ENCODE measurements at regions not wholly inside any gene's neighbourhood (a gene's known extent, or its start where the extent isn't known, plus 50 kb on each side); places are given as distances from the start of the nearest gene placed in this dataset.

DNA sequence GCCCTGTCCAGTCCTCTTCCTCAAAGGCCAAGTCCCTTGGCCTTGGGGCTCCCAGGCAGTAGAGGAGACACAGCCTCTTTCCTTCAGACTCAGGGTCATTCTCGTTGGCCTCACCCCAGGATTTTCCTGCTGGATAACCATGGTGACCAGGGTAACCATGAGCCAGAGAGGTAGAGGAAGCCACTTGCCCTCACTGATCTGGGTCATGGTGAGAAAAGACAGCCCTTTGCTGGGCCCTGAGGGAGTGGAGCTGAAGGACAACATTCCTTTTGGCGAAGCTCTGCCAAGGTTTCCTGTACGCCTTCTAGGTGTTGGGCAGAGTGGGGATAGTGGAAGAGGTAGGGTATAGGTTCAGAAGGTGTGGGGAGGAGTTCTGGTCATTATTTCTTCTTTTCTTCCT is 53.1 kb upstream of the WNT4 start:
- no peak overlapping the region for H3K27ac Mint-ChIP-seq
- Histone ChIP-seq H3K36me3 (ENCODE audit: insufficient read depth, low read length) (no peaks in the 10 kb centered on the region), H3K4me3 (ENCODE audit: low read length in 2 of 2) (no peak overlapping the region), H3K27ac (ENCODE audit: low read depth, low read length) (no peak overlapping the region), H3K27me3 (ENCODE audit: insufficient read depth, low read length) (no peaks in the 10 kb centered on the region), H3K9me3 (ENCODE audit: control insufficient read depth in 1 of 2, low read length in 2 of 2) (no peaks in the 10 kb centered on the region), H3K4me1 (ENCODE audit: insufficient read depth, low read length) (no peaks in the 10 kb centered on the region)
- ChIA-PET CTCF (ENCODE audit: partially characterized antibody) (no interaction called here), POLR2A (ENCODE audit: partially characterized antibody) (no interaction called here)
- H3K27me3 Mint-ChIP-seq, result peaks cover 19 to 23% of the 10 kb centered on the region in 2 donors
- intact Hi-C loops (cut with micrococcal nuclease), result no loop called here
- no peaks in the 10 kb centered on the region for H3K4me1 Mint-ChIP-seq
- no peaks in the 10 kb centered on the region for H3K36me3 Mint-ChIP-seq
- H3K9me3 Mint-ChIP-seq, result peaks cover 0 to 2% (median 0%) of the 10 kb centered on the region in 8 donors
- DNase-seq, result no peak
- H3K4me3 Mint-ChIP-seq, result no peak overlapping the region

DNA sequence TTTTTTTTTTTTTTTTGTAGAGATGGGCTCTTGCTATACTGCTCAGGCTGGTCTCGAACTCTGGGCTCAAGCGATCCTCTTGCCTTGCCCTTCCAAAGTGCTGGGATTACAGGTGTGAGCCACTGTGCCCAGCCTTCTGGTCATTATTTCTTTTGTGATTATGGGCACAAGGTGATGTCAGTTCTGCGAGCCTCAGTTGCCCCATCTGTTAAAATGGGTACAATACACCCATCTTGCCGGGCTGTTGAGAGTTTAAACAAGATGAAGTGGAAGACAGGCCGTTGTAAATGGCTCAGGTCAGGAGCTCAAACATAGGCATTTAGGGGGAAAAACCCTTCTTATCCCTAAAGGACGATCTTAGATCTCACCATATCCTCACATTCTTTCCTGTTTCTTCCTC is 53.7 kb upstream of the WNT4 start:
- H3K4me1 ChIP-seq (ENCODE audit: insufficient read depth, low read length), result no peaks in the 10 kb centered on the region
- ChIA-PET POLR2A (ENCODE audit: partially characterized antibody) (no interaction called here), CTCF (ENCODE audit: partially characterized antibody) (no interaction called here)

DNA sequence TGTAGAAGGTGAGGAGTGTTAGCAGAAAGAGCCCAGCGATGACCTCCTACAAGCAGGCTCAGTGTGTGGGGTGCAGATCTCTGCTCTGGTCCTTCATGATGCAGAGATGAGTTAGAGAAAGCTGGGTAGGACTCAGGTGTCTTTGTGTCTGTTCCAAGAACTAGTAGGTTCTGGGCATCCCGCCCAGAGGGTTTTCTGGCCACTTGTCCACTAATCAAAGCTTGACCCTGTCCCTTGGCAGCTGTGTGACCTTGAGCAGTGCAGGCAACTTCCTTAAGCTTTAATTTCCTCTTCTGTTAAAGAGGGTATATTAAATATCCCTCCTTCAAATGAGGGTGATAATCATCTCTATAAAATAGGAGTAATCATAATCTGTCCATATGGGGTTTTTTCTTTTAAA is 54.7 kb upstream of the WNT4 start:
- DNase-seq, result no peak
- H3K27ac Mint-ChIP-seq, result no peak overlapping the region
- POLR2A ChIA-PET (ENCODE audit: partially characterized antibody), result no interaction called here
- no peak overlapping the region for H3K4me3 Mint-ChIP-seq
- no peaks in the 10 kb centered on the region for H3K36me3 Mint-ChIP-seq
- CTCF ChIA-PET (ENCODE audit: partially characterized antibody), result no interaction called here
- H3K9me3 Mint-ChIP-seq, result peaks cover 0 to 2% (median 0%) of the 10 kb centered on the region in 8 donors
- intact Hi-C loops (cut with micrococcal nuclease), result no loop called here
- H3K27ac ChIP-seq (ENCODE audit: low read depth, low read length), result no peak overlapping the region
- H3K36me3 ChIP-seq (ENCODE audit: insufficient read depth, low read length), result no peaks in the 10 kb centered on the region
- peaks cover 15 to 22% of the 10 kb centered on the region in 2 donors for H3K27me3 Mint-ChIP-seq
- no peaks in the 10 kb centered on the region for H3K9me3 ChIP-seq (ENCODE audit: control insufficient read depth in 1 of 2, low read length in 2 of 2)
- H3K27me3 ChIP-seq (ENCODE audit: insufficient read depth, low read length), result no peaks in the 10 kb centered on the region
- no peak overlapping the region for H3K4me3 ChIP-seq (ENCODE audit: low read length in 2 of 2)
- H3K4me1 ChIP-seq (ENCODE audit: insufficient read depth, low read length), result no peaks in the 10 kb centered on the region
- no peaks in the 10 kb centered on the region for H3K4me1 Mint-ChIP-seq

More for the DNA sequence above, 53.7 kb upstream of the WNT4 start:
- Mint-ChIP-seq H3K9me3 (peaks cover 0 to 2% (median 0%) of the 10 kb centered on the region in 8 donors), H3K27ac (no peak overlapping the region), H3K4me1 (no peaks in the 10 kb centered on the region), H3K27me3 (peaks cover 18 to 19% of the 10 kb centered on the region in 2 donors), H3K36me3 (no peaks in the 10 kb centered on the region), H3K4me3 (no peak overlapping the region)
- DNase-seq, result no peak
- no peak overlapping the region for H3K4me3 ChIP-seq (ENCODE audit: low read length in 2 of 2)
- H3K27me3 ChIP-seq (ENCODE audit: insufficient read depth, low read length), result no peaks in the 10 kb centered on the region
- intact Hi-C loops (cut with micrococcal nuclease), result no loop called here
- H3K36me3 ChIP-seq (ENCODE audit: insufficient read depth, low read length), result no peaks in the 10 kb centered on the region
- H3K27ac ChIP-seq (ENCODE audit: low read depth, low read length), result no peak overlapping the region
- H3K9me3 ChIP-seq (ENCODE audit: control insufficient read depth in 1 of 2, low read length in 2 of 2), result no peaks in the 10 kb centered on the region

DNA sequence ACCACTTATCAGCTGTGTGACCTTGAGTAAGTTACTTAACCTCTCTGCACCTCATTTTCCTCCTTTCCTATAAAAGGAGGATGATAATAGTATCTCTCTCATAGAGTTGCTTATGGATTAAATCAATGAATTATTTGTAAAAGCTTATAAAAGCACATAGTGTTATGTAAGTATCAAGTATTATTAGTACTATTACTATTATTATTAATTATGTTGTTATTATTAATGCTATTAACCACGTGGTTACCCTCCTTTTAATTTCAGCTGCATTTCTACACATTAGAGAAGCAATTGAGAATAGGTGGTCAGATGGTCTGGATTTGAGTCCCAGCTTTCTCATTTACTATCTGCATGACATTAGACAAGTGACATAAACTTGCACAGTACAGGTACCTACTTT is 58.1 kb upstream of the WNT4 start:
- Histone ChIP-seq H3K4me3 (ENCODE audit: low read length in 2 of 2) (no peak overlapping the region), H3K9me3 (ENCODE audit: control insufficient read depth in 1 of 2, low read length in 2 of 2) (no peaks in the 10 kb centered on the region), H3K27ac (ENCODE audit: low read depth, low read length) (no peak overlapping the region), H3K36me3 (ENCODE audit: insufficient read depth, low read length) (no peaks in the 10 kb centered on the region), H3K27me3 (ENCODE audit: insufficient read depth, low read length) (no peaks in the 10 kb centered on the region), H3K4me1 (ENCODE audit: insufficient read depth, low read length) (no peaks in the 10 kb centered on the region)
- peaks cover 0 to 1% (median 0%) of the 10 kb centered on the region in 4 donors for H3K4me1 Mint-ChIP-seq
- intact Hi-C loops (cut with micrococcal nuclease), result no loop called here
- peaks cover 0 to 2% (median 0%) of the 10 kb centered on the region in 8 donors for H3K9me3 Mint-ChIP-seq
- peaks cover 34 to 36% of the 10 kb centered on the region in 2 donors for H3K27me3 Mint-ChIP-seq
- H3K36me3 Mint-ChIP-seq, result no peaks in the 10 kb centered on the region
- no peak for DNase-seq
- CTCF ChIA-PET (ENCODE audit: partially characterized antibody), result no interaction called here
- no peak overlapping the region for H3K4me3 Mint-ChIP-seq
- no peak overlapping the region for H3K27ac Mint-ChIP-seq
- POLR2A ChIA-PET (ENCODE audit: partially characterized antibody), result no interaction called here

DNA sequence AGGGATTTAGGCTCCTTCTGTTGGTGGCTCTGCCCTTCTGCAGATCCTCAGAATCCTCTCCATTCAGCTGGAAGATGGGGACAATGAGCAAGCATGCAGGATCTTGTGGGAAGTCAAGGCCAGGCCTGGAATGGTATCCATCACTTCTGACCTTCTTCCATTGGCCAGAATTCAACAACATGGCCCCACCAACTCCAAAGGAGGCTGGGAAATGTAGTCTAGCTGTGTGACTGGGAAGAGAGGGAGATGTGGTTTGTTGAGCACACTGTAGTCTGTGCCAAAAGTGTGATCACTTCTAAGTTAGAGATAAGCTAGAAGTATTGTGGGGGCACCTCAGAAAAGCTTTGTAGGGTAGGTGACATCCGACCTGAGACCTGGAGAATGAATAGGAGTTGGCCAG is 60.4 kb upstream of the WNT4 start:
- Mint-ChIP-seq H3K27ac (no peak overlapping the region), H3K4me1 (peaks cover 0 to 1% (median 0%) of the 10 kb centered on the region in 4 donors), H3K4me3 (no peak overlapping the region), H3K27me3 (peaks cover 28 to 48% of the 10 kb centered on the region in 2 donors), H3K36me3 (no peaks in the 10 kb centered on the region), H3K9me3 (peaks cover 0 to 2% (median 0%) of the 10 kb centered on the region in 8 donors)
- H3K27ac ChIP-seq (ENCODE audit: low read depth, low read length), result no peak overlapping the region
- intact Hi-C loops (cut with micrococcal nuclease), result no loop called here
- ChIA-PET CTCF (ENCODE audit: partially characterized antibody) (no interaction called here), POLR2A (ENCODE audit: partially characterized antibody) (no interaction called here)
- DNase-seq, result no peak
- no peaks in the 10 kb centered on the region for H3K4me1 ChIP-seq (ENCODE audit: insufficient read depth, low read length)
- no peaks in the 10 kb centered on the region for H3K9me3 ChIP-seq (ENCODE audit: control insufficient read depth in 1 of 2, low read length in 2 of 2)
- H3K4me3 ChIP-seq (ENCODE audit: low read length in 2 of 2), result no peak overlapping the region
- H3K27me3 ChIP-seq (ENCODE audit: insufficient read depth, low read length), result no peaks in the 10 kb centered on the region
- no peaks in the 10 kb centered on the region for H3K36me3 ChIP-seq (ENCODE audit: insufficient read depth, low read length)

DNA sequence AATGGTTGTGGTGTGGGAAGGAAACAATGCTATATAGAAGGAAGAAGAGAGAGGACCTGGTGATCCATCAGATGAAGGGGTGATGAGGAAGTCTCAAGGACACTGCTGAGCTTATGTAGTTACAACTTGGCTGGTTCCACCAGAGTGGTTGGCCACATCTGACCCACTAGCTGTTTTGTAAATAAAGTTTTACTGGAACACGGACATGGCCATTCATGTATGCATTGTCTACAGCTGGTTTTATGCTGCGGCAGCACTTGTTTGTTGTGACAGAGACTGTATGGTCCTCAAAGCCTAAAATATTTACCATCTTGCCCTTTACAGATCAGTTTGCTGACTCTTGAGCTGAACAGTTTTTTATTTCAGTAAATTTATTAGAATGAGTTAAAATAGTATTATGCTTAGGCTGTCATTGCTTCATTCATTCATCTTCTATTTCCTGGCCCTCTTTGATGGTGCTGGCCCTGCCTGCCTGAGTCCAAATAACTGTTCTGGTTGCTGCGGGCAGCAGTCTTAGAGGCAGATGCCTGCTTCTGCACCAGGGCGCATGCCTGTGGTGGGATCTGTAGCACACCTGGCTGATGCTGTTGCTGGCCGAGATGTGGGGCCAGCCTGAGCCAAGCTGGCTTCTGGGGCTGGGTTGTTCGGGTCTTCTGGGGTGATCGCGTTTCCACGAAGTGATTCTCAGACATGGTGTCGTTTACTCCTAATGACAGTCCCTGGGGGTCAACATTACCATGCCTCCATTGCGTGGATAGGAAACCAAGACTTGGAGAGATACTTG is 61.4 kb upstream of the WNT4 start:
- peaks cover 0 to 2% (median 0%) of the 10 kb centered on the region in 8 donors for H3K9me3 Mint-ChIP-seq
- no peak overlapping the region for H3K27ac Mint-ChIP-seq
- H3K9me3 ChIP-seq (ENCODE audit: control insufficient read depth in 1 of 2, low read length in 2 of 2), result no peaks in the 10 kb centered on the region
- ChIA-PET POLR2A (ENCODE audit: partially characterized antibody) (no interaction called here), CTCF (ENCODE audit: partially characterized antibody) (no interaction called here)
- no peak overlapping the region for H3K4me3 ChIP-seq (ENCODE audit: low read length in 2 of 2)
- H3K4me1 ChIP-seq (ENCODE audit: insufficient read depth, low read length), result no peaks in the 10 kb centered on the region
- H3K36me3 Mint-ChIP-seq, result no peaks in the 10 kb centered on the region
- no peaks in the 10 kb centered on the region for H3K27me3 ChIP-seq (ENCODE audit: insufficient read depth, low read length)
- H3K27ac ChIP-seq (ENCODE audit: low read depth, low read length), result no peak overlapping the region
- H3K4me1 Mint-ChIP-seq, result peaks cover 0 to 1% (median 0%) of the 10 kb centered on the region in 4 donors
- no peak overlapping the region for H3K4me3 Mint-ChIP-seq
- intact Hi-C loops (cut with micrococcal nuclease), result no loop called here
- H3K36me3 ChIP-seq (ENCODE audit: insufficient read depth, low read length), result no peaks in the 10 kb centered on the region
- no peak for DNase-seq
- peaks cover 28 to 50% of the 10 kb centered on the region in 2 donors for H3K27me3 Mint-ChIP-seq

DNA sequence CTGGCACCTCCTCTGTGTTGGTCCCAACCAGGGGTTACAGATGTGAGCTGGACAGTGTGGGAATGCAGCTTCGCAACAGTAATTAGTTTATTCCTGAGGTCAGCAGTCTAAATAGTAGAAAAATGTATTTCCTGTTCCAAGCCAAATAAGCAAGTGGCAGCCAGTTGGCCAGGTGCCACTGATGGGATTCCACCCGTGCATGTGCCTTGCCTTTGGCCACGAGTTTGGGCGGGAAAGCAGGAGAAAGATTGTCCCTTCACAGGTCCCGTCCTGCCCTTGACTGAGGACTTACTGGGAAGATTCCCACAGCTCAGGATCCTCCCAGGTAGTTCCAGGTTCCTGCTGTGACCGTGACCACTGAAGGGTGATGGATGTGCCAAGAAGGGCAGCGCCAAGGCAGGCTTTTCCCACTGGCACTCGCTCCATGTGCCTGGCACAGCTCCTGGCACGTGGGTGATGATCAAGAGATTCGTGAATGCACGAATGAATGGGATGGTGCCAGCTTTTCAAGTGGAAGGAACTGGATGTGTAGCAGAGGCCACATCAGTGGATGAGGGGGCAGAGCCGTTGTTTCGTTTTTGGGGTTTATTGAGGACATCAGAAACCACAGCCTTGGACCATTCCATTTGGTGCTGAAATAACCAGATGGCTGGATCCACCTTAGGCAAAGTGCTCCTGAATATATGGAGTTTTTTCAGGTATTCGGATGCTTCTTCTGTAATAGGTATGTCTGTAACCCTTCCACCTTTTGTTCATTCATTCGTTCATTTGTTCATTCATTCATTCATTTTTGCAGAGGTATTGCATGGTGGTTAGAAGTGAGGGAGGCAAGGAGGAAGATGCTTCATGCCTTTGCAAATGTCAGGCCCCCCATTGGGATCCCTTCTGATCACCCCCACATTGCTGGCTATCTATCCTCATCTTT is 62.4 kb upstream of the WNT4 start:
- no peaks in the 10 kb centered on the region for H3K36me3 Mint-ChIP-seq
- peaks cover 0 to 1% (median 0%) of the 10 kb centered on the region in 4 donors for H3K4me1 Mint-ChIP-seq
- H3K9me3 Mint-ChIP-seq, result peaks cover 0 to 2% (median 0%) of the 10 kb centered on the region in 8 donors
- Histone ChIP-seq H3K27me3 (ENCODE audit: insufficient read depth, low read length) (no peaks in the 10 kb centered on the region), H3K9me3 (ENCODE audit: control insufficient read depth in 1 of 2, low read length in 2 of 2) (no peaks in the 10 kb centered on the region), H3K27ac (ENCODE audit: low read depth, low read length) (no peak overlapping the region), H3K4me1 (ENCODE audit: insufficient read depth, low read length) (no peaks in the 10 kb centered on the region), H3K36me3 (ENCODE audit: insufficient read depth, low read length) (no peaks in the 10 kb centered on the region), H3K4me3 (ENCODE audit: low read length in 2 of 2) (no peak overlapping the region)
- ChIA-PET CTCF (ENCODE audit: partially characterized antibody) (no interaction called here), POLR2A (ENCODE audit: partially characterized antibody) (no interaction called here)
- no peak for DNase-seq
- intact Hi-C loops (cut with micrococcal nuclease), result no loop called here
- H3K27me3 Mint-ChIP-seq, result peaks cover 31 to 53% of the 10 kb centered on the region in 2 donors
- H3K27ac Mint-ChIP-seq, result no peak overlapping the region
- H3K4me3 Mint-ChIP-seq, result no peak overlapping the region

Data from CD4-positive, alpha-beta memory T cell (primary cell).